Fibroblast of skin of right biceps (primary cell): ENCODE measurements at regions not wholly inside any gene's neighbourhood (a gene's known extent, or its start where the extent isn't known, plus 50 kb on each side); places are given as distances from the start of the nearest gene placed in this dataset.
"Not testable (repeated sequence)": the region's sequence is repeated elsewhere in the genome, so short reads cannot be mapped to it uniquely, and the experiment has no call there.

Experiments
- DNase-seq: peaks from one replicate; pipeline ENCODE4 v3.0.0-alpha.2; 2013

- peak; percentile 23 for DNase-seq
Measured at GRCh38 chr10:31679936-31680335, 248.7 kb downstream of the ARHGAP12 start.

- peak; percentile 36 for DNase-seq
Measured at GRCh38 chr10:31678575-31679516, 249.8 kb downstream of the ARHGAP12 start.

- DNase-seq, result no peak
Measured at GRCh38 chr10:31678139-31678536, 250.5 kb downstream of the ARHGAP12 start.

- DNase-seq, result no peak
Measured at GRCh38 chr10:31677195-31678138, 251.2 kb downstream of the ARHGAP12 start.

GRCh38 chr10:31675726-31676125 is 252.9 kb downstream of the ARHGAP12 start:
- no peak for DNase-seq

- no peak for DNase-seq
Measured at GRCh38 chr10:31669357-31669756, 259.3 kb downstream of the ARHGAP12 start.

- no peak for DNase-seq
Measured at GRCh38 chr10:31668326-31668725, 260.3 kb downstream of the ARHGAP12 start.

- not testable (repeated sequence) for DNase-seq
Measured at GRCh38 chr10:31665764-31666279, 262.8 kb downstream of the ARHGAP12 start.

GRCh38 chr10:31664803-31665202 is 263.8 kb downstream of the ARHGAP12 start:
- no peak for DNase-seq

- DNase-seq, result peak; percentile 59
Measured at GRCh38 chr10:31664071-31664470, 264.6 kb downstream of the ARHGAP12 start.

GRCh38 chr10:31660300-31660699 is 268.3 kb downstream of the ARHGAP12 start:
- DNase-seq, result no peak

GRCh38 chr10:31659665-31660064 is 269.0 kb downstream of the ARHGAP12 start:
- no peak for DNase-seq

- DNase-seq, result no peak
Measured at GRCh38 chr10:31657434-31657872, 271.2 kb downstream of the ARHGAP12 start.

- peak; percentile 33 for DNase-seq
Measured at GRCh38 chr10:31656851-31657433, 271.7 kb downstream of the ARHGAP12 start.

GRCh38 chr10:31652038-31652437 is 276.6 kb downstream of the ARHGAP12 start:
- no peak for DNase-seq

- DNase-seq, result peak; percentile 95
Measured at GRCh38 chr10:31650010-31650409, 278.6 kb downstream of the ARHGAP12 start.

GRCh38 chr10:31648966-31649365 is 279.7 kb downstream of the ARHGAP12 start:
- DNase-seq, result peak; percentile 38

GRCh38 chr10:31647861-31648260 is 280.8 kb downstream of the ARHGAP12 start:
- no peak for DNase-seq

GRCh38 chr10:31646519-31646918 is 282.1 kb downstream of the ARHGAP12 start:
- no peak for DNase-seq

GRCh38 chr10:31645786-31646185 is 282.8 kb downstream of the ARHGAP12 start:
- DNase-seq, result peak; percentile 69

GRCh38 chr10:31644931-31645633 is 283.5 kb downstream of the ARHGAP12 start:
- peak; percentile 47 for DNase-seq

GRCh38 chr10:31642281-31642680 is 286.4 kb downstream of the ARHGAP12 start:
- peak; percentile 50 for DNase-seq
